ENCODE measurements at regions not wholly inside any gene's neighbourhood (a gene's known extent, or its start where the extent isn't known, plus 50 kb on each side); places are given as distances from the start of the nearest gene placed in this dataset.

DNA sequence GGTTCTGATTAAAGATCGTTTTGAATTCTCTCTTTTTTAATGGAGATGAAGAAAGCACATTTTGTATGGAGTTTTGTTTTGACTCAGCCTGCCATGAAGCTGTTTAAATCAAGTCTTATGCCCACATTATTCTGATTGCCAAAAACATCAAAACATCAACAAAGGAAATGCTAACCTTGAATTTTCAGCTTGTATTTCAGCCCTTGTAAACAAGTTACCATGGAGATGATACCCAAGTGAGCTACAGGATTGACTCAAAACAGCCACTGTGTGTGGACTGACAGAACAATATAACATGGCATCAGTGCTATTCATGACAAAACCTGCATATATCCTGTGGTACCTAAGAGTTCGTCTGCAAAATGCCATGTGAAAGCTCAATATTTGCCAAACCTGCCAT is 1581.0 kb downstream of the MAT2B start:
- no peaks in the 10 kb centered on the region for H3K36me3 ChIP-seq (ENCODE audit: insufficient read depth, low read length)
- H2AFZ ChIP-seq (ENCODE audit: low read depth, low read length): peak overlapping the region; percentile 41
- H3K4me1 ChIP-seq (ENCODE audit: insufficient read depth, low read length): peaks cover 25% of the 10 kb centered on the region
- no peaks in the 10 kb centered on the region for H3K27me3 ChIP-seq (ENCODE audit: insufficient read depth, low read length)
- no peak overlapping the region for H3K4me3 ChIP-seq (ENCODE audit: low read length)
- H3K9me3 ChIP-seq (ENCODE audit: low read length): no peaks in the 10 kb centered on the region

DNA sequence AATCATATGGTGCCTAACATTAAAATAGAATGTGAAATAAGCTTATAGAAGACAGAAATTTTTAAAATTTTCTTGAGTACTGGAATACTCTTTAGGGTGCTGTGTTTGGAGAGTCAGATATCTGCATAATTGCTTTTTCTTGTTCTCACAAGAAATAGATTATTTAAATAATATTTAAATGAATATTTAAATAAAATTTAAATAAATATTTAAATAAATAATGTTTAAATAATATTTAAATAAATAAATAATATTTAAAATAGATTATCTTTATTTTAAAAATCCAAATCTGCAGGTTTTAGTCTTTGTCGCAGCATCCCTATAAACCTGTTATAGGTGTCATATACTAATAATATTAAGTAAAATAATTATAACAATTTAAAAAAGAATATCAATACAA is 1589.4 kb downstream of the MAT2B start:
- no peaks in the 10 kb centered on the region for H3K27me3 ChIP-seq (ENCODE audit: insufficient read depth, low read length)
- H3K9me3 ChIP-seq (ENCODE audit: low read length): peaks cover 2% of the 10 kb centered on the region
- H3K4me3 ChIP-seq (ENCODE audit: low read length): no peak overlapping the region
- H3K4me1 ChIP-seq (ENCODE audit: insufficient read depth, low read length): no peaks in the 10 kb centered on the region
- no peak overlapping the region for H2AFZ ChIP-seq (ENCODE audit: low read depth, low read length)
- H3K36me3 ChIP-seq (ENCODE audit: insufficient read depth, low read length): no peaks in the 10 kb centered on the region

DNA sequence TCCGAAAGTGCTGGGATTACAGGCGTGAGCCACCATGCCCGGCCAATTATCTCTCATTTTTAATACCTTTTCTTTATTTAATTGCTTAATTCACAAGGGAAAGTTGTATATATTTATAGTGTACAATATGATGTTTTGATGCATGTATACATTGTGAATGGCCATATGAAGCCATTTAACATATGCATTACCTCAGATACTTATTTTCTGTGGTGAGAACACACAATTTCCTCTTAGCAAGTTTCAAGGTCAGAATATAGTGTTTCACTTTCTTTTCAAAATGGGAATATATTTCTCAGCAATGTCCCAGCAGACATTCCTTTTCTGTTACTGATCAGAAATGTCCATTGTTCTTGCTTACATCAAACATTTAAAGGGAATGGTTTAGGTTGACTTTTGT is 1596.3 kb downstream of the MAT2B start:
- H3K9me3 ChIP-seq (ENCODE audit: low read length): peaks cover 2% of the 10 kb centered on the region

DNA sequence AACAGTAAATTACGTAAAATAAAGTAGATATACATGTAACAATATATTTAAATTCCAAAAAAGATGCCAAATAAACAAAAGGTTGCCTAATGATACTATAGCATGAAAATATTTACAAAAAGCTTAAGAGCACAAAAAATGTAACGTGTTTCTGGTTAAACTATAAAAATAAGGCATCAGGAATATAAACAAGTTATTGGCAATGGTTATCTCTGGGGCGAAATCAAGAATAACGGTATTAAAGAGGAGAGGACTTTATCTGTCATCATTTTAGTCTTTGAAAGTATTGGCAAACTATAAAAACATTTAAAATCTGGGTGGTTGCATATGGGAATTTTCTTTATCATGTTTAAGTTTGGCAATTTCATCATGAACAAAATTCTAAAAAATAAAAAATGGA is 1599.2 kb downstream of the MAT2B start:
- Histone ChIP-seq H3K27me3 (ENCODE audit: insufficient read depth, low read length) (no peaks in the 10 kb centered on the region), H3K9me3 (ENCODE audit: low read length) (no peaks in the 10 kb centered on the region), H3K36me3 (ENCODE audit: insufficient read depth, low read length) (no peaks in the 10 kb centered on the region), H2AFZ (ENCODE audit: low read depth, low read length) (no peak overlapping the region), H3K4me1 (ENCODE audit: insufficient read depth, low read length) (no peaks in the 10 kb centered on the region), H3K4me3 (ENCODE audit: low read length) (no peak overlapping the region)

More for the DNA sequence above, 1596.3 kb downstream of the MAT2B start:
- H3K36me3 ChIP-seq (ENCODE audit: insufficient read depth, low read length): no peaks in the 10 kb centered on the region
- H3K4me3 ChIP-seq (ENCODE audit: low read length): no peak overlapping the region
- H3K27me3 ChIP-seq (ENCODE audit: insufficient read depth, low read length): no peaks in the 10 kb centered on the region
- no peaks in the 10 kb centered on the region for H3K4me1 ChIP-seq (ENCODE audit: insufficient read depth, low read length)
- H2AFZ ChIP-seq (ENCODE audit: low read depth, low read length): no peak overlapping the region

DNA sequence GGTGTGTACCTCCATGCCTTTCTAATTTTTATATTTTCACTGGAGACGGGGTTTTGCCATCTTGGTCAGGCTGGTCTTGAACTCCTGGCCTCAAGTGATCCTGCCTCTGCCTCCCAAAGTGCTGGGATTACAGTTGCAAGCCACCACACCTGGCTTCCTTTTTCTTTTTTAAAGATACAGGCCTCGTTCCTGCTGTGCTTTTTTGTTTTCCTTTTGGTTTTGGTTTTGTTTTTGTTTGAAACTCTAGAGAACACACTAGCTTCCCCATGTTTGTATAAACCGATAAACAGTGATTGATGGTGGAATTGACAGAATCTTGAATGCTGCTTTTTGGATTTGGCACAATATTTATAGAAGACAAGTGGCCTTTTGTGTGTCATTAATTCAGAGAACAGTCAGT is 1603.4 kb downstream of the MAT2B start:
- H3K9me3 ChIP-seq (ENCODE audit: low read length): no peaks in the 10 kb centered on the region
- H3K36me3 ChIP-seq (ENCODE audit: insufficient read depth, low read length): no peaks in the 10 kb centered on the region
- no peaks in the 10 kb centered on the region for H3K27me3 ChIP-seq (ENCODE audit: insufficient read depth, low read length)
- H3K4me1 ChIP-seq (ENCODE audit: insufficient read depth, low read length): no peaks in the 10 kb centered on the region
- no peak overlapping the region for H2AFZ ChIP-seq (ENCODE audit: low read depth, low read length)
- no peak overlapping the region for H3K4me3 ChIP-seq (ENCODE audit: low read length)

DNA sequence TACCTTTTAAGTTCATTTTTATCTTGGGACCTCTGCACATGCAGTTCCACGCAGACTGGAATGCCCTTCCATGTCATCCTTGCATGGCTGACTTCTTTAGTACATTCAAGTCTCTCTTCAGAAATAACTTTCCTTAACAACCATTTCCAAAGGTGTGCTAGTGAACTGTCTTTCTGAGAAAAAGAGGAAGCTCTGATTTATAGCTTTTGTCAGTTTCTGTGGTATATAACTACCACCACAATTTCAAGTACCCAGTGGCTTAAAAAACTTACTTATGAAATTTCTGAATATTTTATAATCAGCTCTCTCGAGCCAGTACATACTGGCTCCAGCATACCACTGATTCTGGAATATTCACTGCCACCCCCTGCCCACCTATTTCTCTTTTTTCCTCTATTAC is 1613.8 kb downstream of the MAT2B start:
- Histone ChIP-seq H3K9me3 (ENCODE audit: low read length) (no peaks in the 10 kb centered on the region), H2AFZ (ENCODE audit: low read depth, low read length) (no peak overlapping the region), H3K36me3 (ENCODE audit: insufficient read depth, low read length) (no peaks in the 10 kb centered on the region), H3K4me1 (ENCODE audit: insufficient read depth, low read length) (no peaks in the 10 kb centered on the region), H3K4me3 (ENCODE audit: low read length) (no peak overlapping the region), H3K27me3 (ENCODE audit: insufficient read depth, low read length) (no peaks in the 10 kb centered on the region)

DNA sequence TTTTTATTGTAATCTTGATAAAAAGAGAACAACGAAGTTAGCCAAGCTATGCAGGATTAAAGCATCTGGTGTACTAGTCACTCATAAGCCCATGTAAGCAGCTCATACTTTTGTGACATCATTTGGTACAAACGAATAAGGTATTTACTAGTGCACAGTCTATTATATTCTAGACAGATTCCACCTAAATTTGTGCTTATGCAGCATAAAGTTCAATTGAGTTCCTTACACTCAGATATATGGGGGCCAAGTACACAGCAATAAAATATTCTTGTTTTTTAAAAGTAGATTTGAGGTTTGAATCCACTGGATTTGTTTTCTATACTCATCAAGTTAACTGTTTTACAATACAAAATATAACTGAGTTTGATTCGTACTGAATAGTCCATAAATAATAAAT is 1621.2 kb downstream of the MAT2B start:
- no peak overlapping the region for H2AFZ ChIP-seq (ENCODE audit: low read depth, low read length)
- no peak overlapping the region for H3K4me3 ChIP-seq (ENCODE audit: low read length)
- H3K36me3 ChIP-seq (ENCODE audit: insufficient read depth, low read length): no peaks in the 10 kb centered on the region
- H3K27me3 ChIP-seq (ENCODE audit: insufficient read depth, low read length): no peaks in the 10 kb centered on the region
- peaks cover 10% of the 10 kb centered on the region for H3K4me1 ChIP-seq (ENCODE audit: insufficient read depth, low read length)
- no peaks in the 10 kb centered on the region for H3K9me3 ChIP-seq (ENCODE audit: low read length)

DNA sequence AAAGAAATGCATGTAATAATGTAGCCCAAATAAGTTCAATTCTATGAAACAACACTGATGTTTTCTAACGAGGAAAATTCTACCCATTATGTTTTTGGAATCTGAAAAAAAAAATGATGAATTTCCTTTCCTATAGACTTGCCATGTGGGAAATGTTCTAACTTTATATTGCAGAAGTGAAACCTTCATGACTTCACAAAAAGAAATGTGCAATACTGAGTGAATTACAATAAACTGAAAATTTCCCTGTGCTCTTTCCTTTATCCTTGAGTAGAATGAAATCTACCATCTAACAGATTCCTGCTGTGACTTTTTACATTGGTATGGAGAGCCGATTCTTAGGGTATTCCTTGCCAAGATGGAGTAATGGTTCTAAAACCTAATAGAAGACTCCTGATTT is 1622.5 kb downstream of the MAT2B start:
- H3K36me3 ChIP-seq (ENCODE audit: insufficient read depth, low read length): no peaks in the 10 kb centered on the region
- peaks cover 10% of the 10 kb centered on the region for H3K4me1 ChIP-seq (ENCODE audit: insufficient read depth, low read length)
- no peak overlapping the region for H3K4me3 ChIP-seq (ENCODE audit: low read length)
- no peaks in the 10 kb centered on the region for H3K9me3 ChIP-seq (ENCODE audit: low read length)
- H2AFZ ChIP-seq (ENCODE audit: low read depth, low read length): no peak overlapping the region
- H3K27me3 ChIP-seq (ENCODE audit: insufficient read depth, low read length): no peaks in the 10 kb centered on the region

DNA sequence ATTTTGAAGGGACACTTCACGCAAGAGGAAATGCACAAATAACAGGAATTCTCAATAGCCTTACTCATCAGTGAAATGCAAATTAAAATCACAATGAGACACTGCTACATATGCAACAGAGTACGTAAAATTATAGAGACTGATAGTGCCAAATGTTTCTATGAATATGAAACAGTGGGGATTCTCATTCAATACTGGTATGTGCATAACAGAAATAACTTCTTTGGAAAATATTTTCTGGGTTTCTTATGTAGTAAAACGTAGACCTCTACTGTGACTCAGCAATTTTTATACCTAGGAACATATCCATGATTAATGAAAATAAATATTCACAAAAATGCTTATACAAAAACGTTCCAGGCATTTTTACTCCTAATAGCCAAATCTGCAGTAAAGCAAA is 1625.2 kb downstream of the MAT2B start:
- Histone ChIP-seq H3K4me1 (ENCODE audit: insufficient read depth, low read length) (peaks cover 14% of the 10 kb centered on the region), H3K36me3 (ENCODE audit: insufficient read depth, low read length) (no peaks in the 10 kb centered on the region), H3K9me3 (ENCODE audit: low read length) (no peaks in the 10 kb centered on the region), H3K4me3 (ENCODE audit: low read length) (no peak overlapping the region), H2AFZ (ENCODE audit: low read depth, low read length) (no peak overlapping the region), H3K27me3 (ENCODE audit: insufficient read depth, low read length) (no peaks in the 10 kb centered on the region)

DNA sequence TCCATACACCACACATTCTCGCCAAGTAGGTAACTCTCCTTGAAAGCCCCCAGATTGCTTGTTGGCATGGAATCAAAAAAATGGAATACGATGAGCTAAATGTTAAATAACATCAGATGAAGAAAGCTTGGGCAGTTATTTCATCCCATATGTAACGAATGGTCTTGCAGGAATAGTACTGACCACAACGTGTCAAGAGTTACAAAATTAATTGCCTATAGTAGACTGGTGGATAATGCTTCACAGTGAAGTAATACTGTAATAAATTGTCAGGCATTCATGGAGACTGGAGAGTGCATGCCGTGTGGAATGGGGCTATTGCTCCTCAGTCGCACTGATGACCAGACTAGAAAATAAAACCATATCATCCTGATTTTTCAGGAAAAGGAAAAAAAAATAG is 1628.7 kb downstream of the MAT2B start:
- Histone ChIP-seq H3K36me3 (ENCODE audit: insufficient read depth, low read length) (no peaks in the 10 kb centered on the region), H2AFZ (ENCODE audit: low read depth, low read length) (no peak overlapping the region), H3K9me3 (ENCODE audit: low read length) (no peaks in the 10 kb centered on the region), H3K4me3 (ENCODE audit: low read length) (no peak overlapping the region), H3K4me1 (ENCODE audit: insufficient read depth, low read length) (peaks cover 11% of the 10 kb centered on the region), H3K27me3 (ENCODE audit: insufficient read depth, low read length) (no peaks in the 10 kb centered on the region)

DNA sequence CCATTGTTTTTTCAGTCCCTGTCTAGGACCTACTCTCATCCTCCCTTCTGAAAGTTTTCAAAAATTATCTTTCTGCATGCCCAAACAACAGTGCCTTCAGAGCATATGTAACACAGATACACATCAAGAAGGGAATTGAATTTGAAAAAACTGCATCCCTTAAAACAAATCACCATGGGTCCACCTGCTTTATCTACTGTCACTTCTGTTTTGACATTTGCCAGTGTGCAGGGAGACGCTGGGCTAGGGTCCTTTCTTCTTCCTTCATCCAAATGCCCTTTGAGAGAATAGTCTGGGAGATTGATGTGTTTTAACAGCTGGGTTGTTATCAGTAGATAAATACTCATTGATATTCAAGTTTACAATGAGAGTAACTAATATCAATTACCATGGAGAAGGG is 1630.1 kb downstream of the MAT2B start:
- Histone ChIP-seq H3K9me3 (ENCODE audit: low read length) (no peaks in the 10 kb centered on the region), H3K4me1 (ENCODE audit: insufficient read depth, low read length) (peaks cover 11% of the 10 kb centered on the region), H3K4me3 (ENCODE audit: low read length) (no peak overlapping the region), H3K27me3 (ENCODE audit: insufficient read depth, low read length) (no peaks in the 10 kb centered on the region), H3K36me3 (ENCODE audit: insufficient read depth, low read length) (no peaks in the 10 kb centered on the region), H2AFZ (ENCODE audit: low read depth, low read length) (no peak overlapping the region)

DNA sequence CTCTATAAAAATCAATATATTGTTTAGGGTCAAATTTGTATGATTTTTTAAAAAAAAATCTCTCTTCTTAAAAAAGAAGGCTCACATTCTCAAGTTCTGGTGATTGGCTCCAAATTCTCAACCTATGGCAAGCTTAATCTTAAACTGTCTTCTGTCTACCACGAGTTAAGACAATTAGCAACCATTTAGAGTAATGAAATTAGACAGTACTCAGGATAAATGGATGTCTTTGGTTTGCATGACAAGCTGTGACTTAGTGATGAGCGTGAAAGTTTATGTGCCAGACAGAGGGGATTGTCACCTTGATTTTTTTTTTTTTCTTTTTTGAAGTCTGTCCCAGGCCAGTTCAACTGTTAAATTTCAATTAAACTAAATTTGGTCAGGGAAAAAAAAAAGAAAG is 1632.3 kb downstream of the MAT2B start:
- H3K9me3 ChIP-seq (ENCODE audit: low read length): no peaks in the 10 kb centered on the region
- no peak overlapping the region for H3K4me3 ChIP-seq (ENCODE audit: low read length)
- H3K4me1 ChIP-seq (ENCODE audit: insufficient read depth, low read length): peaks cover 11% of the 10 kb centered on the region
- no peak overlapping the region for H2AFZ ChIP-seq (ENCODE audit: low read depth, low read length)
- H3K27me3 ChIP-seq (ENCODE audit: insufficient read depth, low read length): no peaks in the 10 kb centered on the region
- H3K36me3 ChIP-seq (ENCODE audit: insufficient read depth, low read length): no peaks in the 10 kb centered on the region

DNA sequence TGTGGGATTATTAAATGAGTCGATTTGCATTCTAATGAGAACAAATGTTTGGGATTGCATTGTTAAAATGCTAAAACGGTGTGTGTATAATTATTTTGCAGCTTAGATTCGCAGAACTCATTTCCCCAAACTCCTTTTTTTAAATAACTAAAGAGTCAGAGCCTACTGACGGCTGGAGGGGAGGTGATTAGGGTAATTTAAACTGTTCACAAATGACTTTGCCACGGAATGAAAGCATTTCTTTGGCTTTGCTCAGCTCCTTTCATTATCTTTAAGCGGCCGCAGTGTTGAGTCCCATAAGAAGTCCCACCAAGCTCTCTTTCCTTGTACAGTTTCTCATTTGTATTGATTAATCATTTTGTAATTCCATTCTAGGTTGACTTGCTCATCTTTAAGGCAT is 1632.8 kb downstream of the MAT2B start:
- no peaks in the 10 kb centered on the region for H3K36me3 ChIP-seq (ENCODE audit: insufficient read depth, low read length)
- H3K4me1 ChIP-seq (ENCODE audit: insufficient read depth, low read length): peaks cover 11% of the 10 kb centered on the region
- no peak overlapping the region for H3K4me3 ChIP-seq (ENCODE audit: low read length)
- no peak overlapping the region for H2AFZ ChIP-seq (ENCODE audit: low read depth, low read length)
- H3K9me3 ChIP-seq (ENCODE audit: low read length): no peaks in the 10 kb centered on the region
- no peaks in the 10 kb centered on the region for H3K27me3 ChIP-seq (ENCODE audit: insufficient read depth, low read length)

DNA sequence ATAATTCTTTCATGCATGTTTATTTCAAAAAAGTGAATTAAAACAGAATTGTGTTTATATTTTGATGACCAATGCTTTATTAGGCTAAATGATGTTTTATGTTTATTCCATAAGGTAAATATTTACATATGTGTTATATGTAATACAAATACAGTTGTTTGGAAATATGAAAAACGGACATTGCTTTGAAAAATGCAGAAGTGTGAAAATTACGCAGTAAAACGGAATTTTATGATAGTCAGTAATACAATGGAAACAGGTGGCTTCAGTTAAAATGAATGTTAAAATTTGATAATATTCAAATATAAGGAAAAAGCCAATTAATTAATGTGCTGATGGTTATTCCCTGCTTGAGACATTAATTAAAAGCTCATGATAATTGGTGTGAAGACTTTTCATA is 1633.8 kb downstream of the MAT2B start:
- no peaks in the 10 kb centered on the region for H3K9me3 ChIP-seq (ENCODE audit: low read length)
- peaks cover 20% of the 10 kb centered on the region for H3K4me1 ChIP-seq (ENCODE audit: insufficient read depth, low read length)
- no peak overlapping the region for H3K4me3 ChIP-seq (ENCODE audit: low read length)
- no peaks in the 10 kb centered on the region for H3K36me3 ChIP-seq (ENCODE audit: insufficient read depth, low read length)
- H3K27me3 ChIP-seq (ENCODE audit: insufficient read depth, low read length): no peaks in the 10 kb centered on the region
- no peak overlapping the region for H2AFZ ChIP-seq (ENCODE audit: low read depth, low read length)

Measured in neuron (in vitro differentiated cells).